ENCODE measurements at regions not wholly inside any gene's neighbourhood (a gene's known extent, or its start where the extent isn't known, plus 50 kb on each side); places are given as distances from the start of the nearest gene placed in this dataset.

GRCh38 chr2:100207411-100207885 lies 65.1 kb upstream of the AFF3 start:
- TF ChIP-seq CTCF (conservative IDR thresholded peaks at IDR 0.05; ENCODE audit: low read depth, low read length): no peak
- no peak for TF ChIP-seq RFX5 (IDR thresholded peaks at IDR 0.05; ENCODE audit: low read depth, low read length)

Data from IMR-90 (cell line).